ENCODE measurements at regions not wholly inside any gene's neighbourhood (a gene's known extent, or its start where the extent isn't known, plus 50 kb on each side); places are given as distances from the start of the nearest gene placed in this dataset.
"Not testable (repeated sequence)": the region's sequence is repeated elsewhere in the genome, so short reads cannot be mapped to it uniquely, and the experiment has no call there.

- CTCF ChIA-PET, result no interaction called here
- H3K4me1 ChIP-seq (ENCODE audit: insufficient read depth, low read length), result peaks cover 6% of the 10 kb centered on the region
- H3K9me3 ChIP-seq (ENCODE audit: low read length), result no peaks in the 10 kb centered on the region
- POLR2A ChIA-PET, result no interaction called here
- H3K9me3 Mint-ChIP-seq, result peaks cover 3 to 10% (median 4%) of the 10 kb centered on the region in 5 donors
- no peaks in the 10 kb centered on the region for H3K27me3 ChIP-seq (ENCODE audit: insufficient read depth, low read length, poor library complexity, severe bottlenecking)
- H3K27ac ChIP-seq (ENCODE audit: low read depth, low read length), result no peak overlapping the region
- H3K36me3 ChIP-seq (ENCODE audit: insufficient read depth, low read length), result no peaks in the 10 kb centered on the region
- no peak overlapping the region for H3K4me3 ChIP-seq (ENCODE audit: low read length)
- peaks cover 0 to 6% (median 0%) of the 10 kb centered on the region in 3 donors for H3K36me3 Mint-ChIP-seq
- peaks cover 0 to 9% of the 10 kb centered on the region in 2 donors for H3K27me3 Mint-ChIP-seq
- H3K4me3 Mint-ChIP-seq, result no peak overlapping the region
- peaks cover 9 to 10% (median 9%) of the 10 kb centered on the region in 3 donors for H3K4me1 Mint-ChIP-seq
- DNase-seq, result no peak
- no peak overlapping the region for H3K27ac Mint-ChIP-seq
These were observed 51.8 kb upstream of the CHST3 start for GRCh38 chr10:71912431-71912830.

- POLR2A ChIA-PET, result no interaction called here
These were observed 52.8 kb upstream of the CHST3 start for GRCh38 chr10:71911296-71911953.

GRCh38 chr10:71909399-71910083 is 54.7 kb upstream of the CHST3 start:
- Mint-ChIP-seq H3K27me3 (peaks cover 0 to 8% of the 10 kb centered on the region in 2 donors), H3K9me3 (peaks cover 0 to 3% (median 2%) of the 10 kb centered on the region in 5 donors), H3K27ac (peak overlapping the region in 2 of 8 donors; percentile 39 to 82), H3K4me1 (peaks cover 9 to 10% (median 9%) of the 10 kb centered on the region in 3 donors), H3K4me3 (peak overlapping the region in 1 of 7 donors; percentile 1), H3K36me3 (no peaks in the 10 kb centered on the region)
- ChIA-PET POLR2A (no interaction called here), CTCF (interaction anchor here (1.0 kb wide), 1 partner anchor 13 kb away, joined by 3 read pairs; no protein-coding TSS in a partner anchor)
- Histone ChIP-seq H3K9me3 (ENCODE audit: low read length) (no peaks in the 10 kb centered on the region), H3K36me3 (ENCODE audit: insufficient read depth, low read length) (no peaks in the 10 kb centered on the region), H3K4me3 (ENCODE audit: low read length) (no peak overlapping the region), H3K4me1 (ENCODE audit: insufficient read depth, low read length) (peaks cover 6% of the 10 kb centered on the region), H3K27ac (ENCODE audit: low read depth, low read length) (no peak overlapping the region), H3K27me3 (ENCODE audit: insufficient read depth, low read length, poor library complexity, severe bottlenecking) (no peaks in the 10 kb centered on the region)
- no peak for DNase-seq

More at GRCh38 chr10:71911296-71911953, 52.8 kb upstream of the CHST3 start:
- Histone ChIP-seq H3K9me3 (ENCODE audit: low read length) (no peaks in the 10 kb centered on the region), H3K4me3 (ENCODE audit: low read length) (no peak overlapping the region), H3K4me1 (ENCODE audit: insufficient read depth, low read length) (peaks cover 6% of the 10 kb centered on the region), H3K36me3 (ENCODE audit: insufficient read depth, low read length) (no peaks in the 10 kb centered on the region), H3K27ac (ENCODE audit: low read depth, low read length) (no peak overlapping the region), H3K27me3 (ENCODE audit: insufficient read depth, low read length, poor library complexity, severe bottlenecking) (no peaks in the 10 kb centered on the region)
- Mint-ChIP-seq H3K36me3 (peaks cover 0 to 6% (median 0%) of the 10 kb centered on the region in 3 donors), H3K27me3 (peaks cover 0 to 10% of the 10 kb centered on the region in 2 donors), H3K9me3 (peaks cover 0 to 8% (median 3%) of the 10 kb centered on the region in 5 donors), H3K27ac (no peak overlapping the region), H3K4me3 (no peak overlapping the region), H3K4me1 (peaks cover 9 to 10% (median 9%) of the 10 kb centered on the region in 3 donors)
- no peak for DNase-seq
- CTCF ChIA-PET, result no interaction called here

- H3K27ac ChIP-seq (ENCODE audit: low read depth, low read length), result no peak overlapping the region
These were observed 55.2 kb upstream of the CHST3 start for GRCh38 chr10:71908998-71909397.

GRCh38 chr10:71905164-71905563 is 54.1 kb upstream of the PSAP start:
- H3K4me1 Mint-ChIP-seq, result peaks cover 9 to 10% (median 9%) of the 10 kb centered on the region in 3 donors

More at GRCh38 chr10:71908998-71909397, 55.2 kb upstream of the CHST3 start:
- no peaks in the 10 kb centered on the region for H3K9me3 ChIP-seq (ENCODE audit: low read length)
- H3K36me3 Mint-ChIP-seq, result no peaks in the 10 kb centered on the region
- H3K36me3 ChIP-seq (ENCODE audit: insufficient read depth, low read length), result no peaks in the 10 kb centered on the region
- no peak overlapping the region for H3K4me3 ChIP-seq (ENCODE audit: low read length)
- H3K27ac Mint-ChIP-seq, result peak overlapping the region in 2 of 8 donors; percentile 39 to 82
- peaks cover 0 to 8% of the 10 kb centered on the region in 2 donors for H3K27me3 Mint-ChIP-seq
- H3K27me3 ChIP-seq (ENCODE audit: insufficient read depth, low read length, poor library complexity, severe bottlenecking), result no peaks in the 10 kb centered on the region
- no peak for DNase-seq
- CTCF ChIA-PET, result interaction anchor here (1.0 kb wide), 1 partner anchor 12 kb away, joined by 3 read pairs; no protein-coding TSS in a partner anchor
- peak overlapping the region in 1 of 7 donors; percentile 1 for H3K4me3 Mint-ChIP-seq
- H3K4me1 Mint-ChIP-seq, result peaks cover 9 to 10% (median 9%) of the 10 kb centered on the region in 3 donors
- peaks cover 0 to 3% (median 2%) of the 10 kb centered on the region in 5 donors for H3K9me3 Mint-ChIP-seq
- POLR2A ChIA-PET, result no interaction called here
- H3K4me1 ChIP-seq (ENCODE audit: insufficient read depth, low read length), result peaks cover 6% of the 10 kb centered on the region

GRCh38 chr10:71903636-71904250 is 52.7 kb upstream of the PSAP start:
- H3K36me3 ChIP-seq (ENCODE audit: insufficient read depth, low read length); DNase-seq; H3K27me3 ChIP-seq (ENCODE audit: insufficient read depth, low read length, poor library complexity, severe bottlenecking); H3K4me1 Mint-ChIP-seq; H3K4me3 ChIP-seq (ENCODE audit: low read length); H3K4me1 ChIP-seq (ENCODE audit: insufficient read depth, low read length); CTCF ChIA-PET; H3K9me3 Mint-ChIP-seq; H3K9me3 ChIP-seq (ENCODE audit: low read length); H3K27ac ChIP-seq (ENCODE audit: low read depth, low read length); POLR2A ChIA-PET; H3K27me3 Mint-ChIP-seq; H3K27ac Mint-ChIP-seq; H3K36me3 Mint-ChIP-seq; H3K4me3 Mint-ChIP-seq: not testable (repeated sequence)

More at GRCh38 chr10:71905164-71905563, 54.1 kb upstream of the PSAP start:
- no peak overlapping the region for H3K27ac ChIP-seq (ENCODE audit: low read depth, low read length)
- Mint-ChIP-seq H3K36me3 (no peaks in the 10 kb centered on the region), H3K4me3 (no peak overlapping the region), H3K9me3 (peaks cover 0 to 3% (median 0%) of the 10 kb centered on the region in 5 donors), H3K27ac (peak overlapping the region in 1 of 8 donors; percentile 43), H3K27me3 (peaks cover 4 to 8% of the 10 kb centered on the region in 2 donors)
- DNase-seq, result no peak
- H3K4me3 ChIP-seq (ENCODE audit: low read length), result no peak overlapping the region
- POLR2A ChIA-PET, result no interaction called here
- no peaks in the 10 kb centered on the region for H3K9me3 ChIP-seq (ENCODE audit: low read length)
- H3K27me3 ChIP-seq (ENCODE audit: insufficient read depth, low read length, poor library complexity, severe bottlenecking), result no peaks in the 10 kb centered on the region
- no peaks in the 10 kb centered on the region for H3K36me3 ChIP-seq (ENCODE audit: insufficient read depth, low read length)
- CTCF ChIA-PET, result interaction anchor here (3.0 kb wide), 1 partner anchor 9 kb away, joined by 16 read pairs; no protein-coding TSS in a partner anchor
- peaks cover 6% of the 10 kb centered on the region for H3K4me1 ChIP-seq (ENCODE audit: insufficient read depth, low read length)

- Histone ChIP-seq H3K9me3 (ENCODE audit: low read length) (no peaks in the 10 kb centered on the region), H3K27ac (ENCODE audit: low read depth, low read length) (no peak overlapping the region), H3K4me3 (ENCODE audit: low read length) (no peak overlapping the region), H3K36me3 (ENCODE audit: insufficient read depth, low read length) (no peaks in the 10 kb centered on the region), H3K27me3 (ENCODE audit: insufficient read depth, low read length, poor library complexity, severe bottlenecking) (no peaks in the 10 kb centered on the region), H3K4me1 (ENCODE audit: insufficient read depth, low read length) (no peaks in the 10 kb centered on the region)
- no peaks in the 10 kb centered on the region for H3K9me3 Mint-ChIP-seq
- H3K36me3 Mint-ChIP-seq, result no peaks in the 10 kb centered on the region
- DNase-seq, result no peak
- H3K27me3 Mint-ChIP-seq, result peaks cover 3 to 4% of the 10 kb centered on the region in 2 donors
- POLR2A ChIA-PET, result no interaction called here
- no peaks in the 10 kb centered on the region for H3K4me1 Mint-ChIP-seq
- H3K27ac Mint-ChIP-seq, result no peak overlapping the region
- CTCF ChIA-PET, result no interaction called here
- no peak overlapping the region for H3K4me3 Mint-ChIP-seq
These were observed 51.3 kb upstream of the PSAP start for GRCh38 chr10:71902351-71902750.
